ENCODE measurements at regions not wholly inside any gene's neighbourhood (a gene's known extent, or its start where the extent isn't known, plus 50 kb on each side); places are given as distances from the start of the nearest gene placed in this dataset.

GRCh38 chr4:97139791-97140190, 1003.5 kb downstream of the STPG2 start:
- Histone ChIP-seq H3K9me3 (ENCODE audit: control insufficient read depth in 4 of 4, low read length in 3 of 4) (peaks cover 0 to 3% (median 0%) of the 10 kb centered on the region in 4 donors), H3K4me1 (ENCODE audit: control insufficient read depth in 4 of 4, insufficient read depth in 4 of 4, low read length in 3 of 4) (no peaks in the 10 kb centered on the region)
- 64% methylated on average over 4 of the region's 4 CpGs for WGBS

More at GRCh38 chr4:97139791-97140190, 1003.5 kb downstream of the STPG2 start:
- no peak overlapping the region for H3K9ac ChIP-seq (ENCODE audit: low read depth in 1 of 2, low read length in 2 of 2)
- H3K4me3 ChIP-seq (ENCODE audit: low read depth in 1 of 3, low read length in 3 of 3), result no peak overlapping the region
- no peak for DNase-seq (ENCODE audit: low spot score)
- H3K27me3 ChIP-seq (ENCODE audit: control insufficient read depth in 4 of 4, insufficient read depth in 4 of 4, low read length in 3 of 4), result no peaks in the 10 kb centered on the region
- TF ChIP-seq RXRA (IDR thresholded peaks at IDR 0.05) (no peak), ZBTB33 (IDR thresholded peaks at IDR 0.05) (no peak), NR2F2 (IDR thresholded peaks at IDR 0.05) (no peak), ATF3 (IDR thresholded peaks at IDR 0.05) (no peak), CTCF (IDR thresholded peaks at IDR 0.05; ENCODE audit: low read depth, low read length, missing input control) (no peak), RAD21 (IDR thresholded peaks at IDR 0.05) (no peak), REST (IDR thresholded peaks at IDR 0.05) (no peak)
- H3K27ac ChIP-seq (ENCODE audit: low read depth in 1 of 2, low read length in 2 of 2), result no peak overlapping the region
- H3K36me3 ChIP-seq (ENCODE audit: control insufficient read depth in 4 of 4, insufficient read depth in 3 of 4, low read depth in 1 of 4, low read length in 3 of 4), result no peaks in the 10 kb centered on the region

All from liver (tissue), 8 donors.